ENCODE measurements at regions not wholly inside any gene's neighbourhood (a gene's known extent, or its start where the extent isn't known, plus 50 kb on each side); places are given as distances from the start of the nearest gene placed in this dataset.

- TF ChIP-seq ZC3H10 (CRISPR knock-in tag; IDR thresholded peaks at IDR 0.05) (peak; percentile 15; the same call in 1 of the 2 replicates), ZNF8 (CRISPR knock-in tag; IDR thresholded peaks at IDR 0.05) (no peak), ZNF565 (CRISPR knock-in tag; conservative IDR thresholded peaks at IDR 0.05; ENCODE audit: low read depth) (no peak), PPARA (CRISPR knock-in tag; IDR thresholded peaks at IDR 0.05; ENCODE audit: borderline replicate concordance) (no peak), RARB (CRISPR knock-in tag; IDR thresholded peaks at IDR 0.05) (no peak), ESRRG (CRISPR knock-in tag; IDR thresholded peaks at IDR 0.05) (no peak), CSDC2 (CRISPR knock-in tag; IDR thresholded peaks at IDR 0.05) (no peak)
- no peak; the same call in 1 of the 3 replicates for ATAC-seq
These were observed 468.2 kb upstream of the MEF2C start for GRCh38 chr5:89351222-89351621.

GRCh38 chr5:89350684-89351083 lies 467.7 kb upstream of the MEF2C start:
- no peak for TF ChIP-seq TOX (CRISPR knock-in tag; IDR thresholded peaks at IDR 0.05; ENCODE audit: borderline replicate concordance)
- no peak for TF ChIP-seq GLIS3 (CRISPR knock-in tag; IDR thresholded peaks at IDR 0.05)
- TF ChIP-seq SNAI2 (CRISPR knock-in tag; IDR thresholded peaks at IDR 0.05) = no peak
- TF ChIP-seq CSDC2 (CRISPR knock-in tag; IDR thresholded peaks at IDR 0.05) = no peak
- TF ChIP-seq ZNF565 (CRISPR knock-in tag; conservative IDR thresholded peaks at IDR 0.05; ENCODE audit: low read depth) = no peak
- no peak for TF ChIP-seq CREB5 (CRISPR knock-in tag; IDR thresholded peaks at IDR 0.05; ENCODE audit: low read depth)
- TF ChIP-seq PATZ1 (CRISPR knock-in tag; IDR thresholded peaks at IDR 0.05; ENCODE audit: borderline replicate concordance) = no peak
- TF ChIP-seq OSR1 (CRISPR knock-in tag; IDR thresholded peaks at IDR 0.05) = no peak
- TF ChIP-seq ZFP3 (CRISPR knock-in tag; IDR thresholded peaks at IDR 0.05) = no peak
- no peak for TF ChIP-seq CSRNP3 (CRISPR knock-in tag; IDR thresholded peaks at IDR 0.05)
- ATAC-seq = no peak

GRCh38 chr5:89349246-89349980 lies 466.4 kb upstream of the MEF2C start:
- TF ChIP-seq POU6F1 (CRISPR knock-in tag; IDR thresholded peaks at IDR 0.05; ENCODE audit: borderline replicate concordance, low read depth) (no peak), ZNF70 (CRISPR knock-in tag; IDR thresholded peaks at IDR 0.05) (no peak), TCF4 (CRISPR knock-in tag; IDR thresholded peaks at IDR 0.05; ENCODE audit: borderline replicate concordance) (no peak), CSRNP3 (CRISPR knock-in tag; IDR thresholded peaks at IDR 0.05) (no peak), ZNF565 (CRISPR knock-in tag; conservative IDR thresholded peaks at IDR 0.05; ENCODE audit: low read depth) (no peak)
- no peak for ATAC-seq

GRCh38 chr5:89346573-89346972 lies 463.6 kb upstream of the MEF2C start:
- no peak for ATAC-seq
- TF ChIP-seq GLIS3 (CRISPR knock-in tag; IDR thresholded peaks at IDR 0.05) (no peak), ZFP3 (CRISPR knock-in tag; IDR thresholded peaks at IDR 0.05) (no peak), TCF4 (CRISPR knock-in tag; IDR thresholded peaks at IDR 0.05; ENCODE audit: borderline replicate concordance) (no peak), ISL1 (CRISPR knock-in tag; IDR thresholded peaks at IDR 0.05) (no peak), CREB5 (CRISPR knock-in tag; IDR thresholded peaks at IDR 0.05; ENCODE audit: low read depth) (no peak), SNAI2 (CRISPR knock-in tag; IDR thresholded peaks at IDR 0.05) (no peak), ZNF565 (CRISPR knock-in tag; conservative IDR thresholded peaks at IDR 0.05; ENCODE audit: low read depth) (no peak), BACH2 (CRISPR knock-in tag; IDR thresholded peaks at IDR 0.05; ENCODE audit: borderline replicate concordance) (no peak), TSHZ2 (CRISPR knock-in tag; IDR thresholded peaks at IDR 0.05) (no peak), ZNF8 (CRISPR knock-in tag; IDR thresholded peaks at IDR 0.05) (no peak), CSRNP3 (CRISPR knock-in tag; IDR thresholded peaks at IDR 0.05) (no peak), CSDC2 (CRISPR knock-in tag; IDR thresholded peaks at IDR 0.05) (no peak)
